Keratinocyte (primary cell): ENCODE measurements at regions not wholly inside any gene's neighbourhood (a gene's known extent, or its start where the extent isn't known, plus 50 kb on each side); places are given as distances from the start of the nearest gene placed in this dataset.

ENCODE experiments used
- DNase-seq: peaks from one replicate; pipeline ENCODE4 v3.0.0-alpha.2; 2011; ENCODE audit warnings: low read depth, missing footprints, low spot score
- FAIRE-seq: peaks from 2 replicates; lab custom pipeline; 2011; peaks lifted over from hg19 to GRCh38; lab: Jason Lieb, UNC
- H2AFZ ChIP-seq: 2 replicates; pipeline ENCODE4 v1.6.0; 2012; ENCODE audit warnings: low read length, control low read depth, inconsistent platforms; ENCODE audit not compliant: control insufficient read depth
- H3K27ac ChIP-seq: 2 replicates; pipeline ENCODE4 v1.5.1; 2011; ENCODE audit warnings: low read length; ENCODE audit not compliant: control insufficient read depth, insufficient read depth
- H3K27me3 ChIP-seq: 3 replicates; pipeline ENCODE4 v1.6.0; 2011; ENCODE audit warnings: low read length; ENCODE audit not compliant: control insufficient read depth, insufficient read depth; ENCODE audit errors: extremely low read depth
- H3K36me3 ChIP-seq, 2 experiments: 2 replicates in 1 of 2; 3 replicates in 1 of 2; pipeline ENCODE4 v1.5.1; 2011; ENCODE audit warnings: low read length in 2 of 2, mild to moderate bottlenecking in 1 of 2; ENCODE audit not compliant: control insufficient read depth in 2 of 2, insufficient read depth in 2 of 2; ENCODE audit errors: extremely low read depth in 1 of 2
- H3K4me1 ChIP-seq: 3 replicates; pipeline ENCODE4 v1.5.1; 2011; ENCODE audit warnings: low read length; ENCODE audit not compliant: control insufficient read depth, insufficient read depth; ENCODE audit errors: extremely low read depth
- H3K4me2 ChIP-seq: 3 replicates; pipeline ENCODE4 v1.6.0; 2011; ENCODE audit warnings: low read depth, low read length; ENCODE audit not compliant: control insufficient read depth, insufficient read depth; ENCODE audit errors: extremely low read depth
- H3K4me3 ChIP-seq, 3 experiments: fragments of 200-600 bp in 1 of 3; sonication (generic) in 1 of 3; 2 replicates in 2 of 3; 3 replicates in 1 of 3; pipeline ENCODE4 v1.5.1; 2011 to 2016; ENCODE audit warnings: low read length in 3 of 3, mild to moderate bottlenecking in 3 of 3, control low read depth in 2 of 3, inconsistent platforms in 1 of 3, low read depth in 1 of 3, mixed read lengths in 1 of 3, mixed run types in 1 of 3, moderate library complexity in 1 of 3; ENCODE audit not compliant: control insufficient read depth in 2 of 3, insufficient read depth in 2 of 3; ENCODE audit errors: extremely low read depth in 1 of 3
- H3K79me2 ChIP-seq: 2 replicates; pipeline ENCODE4 v1.6.0; 2012; ENCODE audit warnings: low read length; ENCODE audit not compliant: control insufficient read depth, insufficient read depth
- H3K9ac ChIP-seq: 3 replicates; pipeline ENCODE4 v1.6.0; 2011; ENCODE audit warnings: low read length; ENCODE audit not compliant: control insufficient read depth, insufficient read depth; ENCODE audit errors: extremely low read depth
- H3K9me1 ChIP-seq: 3 replicates; pipeline ENCODE4 v1.6.0; 2011; ENCODE audit warnings: low read length; ENCODE audit not compliant: control insufficient read depth, insufficient read depth; ENCODE audit errors: extremely low read depth
- H3K9me3 ChIP-seq: 2 replicates; pipeline ENCODE4 v1.5.1; 2012; ENCODE audit warnings: low read depth, low read length; ENCODE audit not compliant: control insufficient read depth
- H4K20me1 ChIP-seq: 3 replicates; pipeline ENCODE4 v1.6.0; 2011; ENCODE audit warnings: low read length; ENCODE audit not compliant: control insufficient read depth, insufficient read depth; ENCODE audit errors: extremely low read depth
- EZH2 ChIP-seq: IDR thresholded peaks from one replicate; pipeline ENCODE4 v1.6.1; 2012; ENCODE audit warnings: inconsistent platforms, mild to moderate bottlenecking, low read length, moderate library complexity
- dilution Hi-C: fragments of 300-500 bp; cut with MboI; formaldehyde crosslinking; loops from one replicate; pipeline ENCODE4 v1.7.0; 2020; ENCODE audit warnings: low sequenced_read_pairs; ENCODE audit not compliant: extremely low pct_ligation_motif_present
- TF ChIP-seq, protein P1 (sequence below), 3 experiments: IDR thresholded peaks in 1 of 3; conservative IDR thresholded peaks in 1 of 3; optimal IDR thresholded peaks in 1 of 3; 2 replicates in 2 of 3; 3 replicates in 1 of 3; pipeline versions ENCODE3 to v1.5.1; 2011; ENCODE audit warnings: low read length in 3 of 3, mild to moderate bottlenecking in 3 of 3, moderate library complexity in 2 of 3, control low read depth in 1 of 3, inconsistent platforms in 1 of 3; ENCODE audit not compliant: insufficient read depth in 2 of 3; ENCODE audit errors: extremely low read depth in 1 of 3

DNA sequence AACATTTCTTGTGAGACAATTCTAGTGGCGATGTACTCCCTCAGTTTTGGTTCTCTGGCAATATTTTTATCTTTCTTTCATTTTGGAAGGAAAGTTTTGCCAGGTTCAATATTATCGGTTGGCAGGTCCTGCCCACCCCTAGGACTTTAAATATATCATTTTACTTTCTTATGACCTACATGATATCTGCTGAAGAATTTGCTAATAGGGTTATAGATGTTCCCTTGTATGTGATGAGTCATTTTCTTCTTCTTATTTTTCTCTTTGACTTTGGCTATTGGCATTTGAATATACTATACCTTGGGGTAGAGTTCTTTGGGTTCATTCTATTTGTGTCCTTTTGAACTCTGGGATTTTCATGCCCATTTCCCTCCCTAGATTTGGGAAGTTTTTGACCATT lies 89.7 kb downstream of the GMNC start:
- no peak overlapping the region for H3K9ac ChIP-seq
- TF ChIP-seq, protein P1, sequence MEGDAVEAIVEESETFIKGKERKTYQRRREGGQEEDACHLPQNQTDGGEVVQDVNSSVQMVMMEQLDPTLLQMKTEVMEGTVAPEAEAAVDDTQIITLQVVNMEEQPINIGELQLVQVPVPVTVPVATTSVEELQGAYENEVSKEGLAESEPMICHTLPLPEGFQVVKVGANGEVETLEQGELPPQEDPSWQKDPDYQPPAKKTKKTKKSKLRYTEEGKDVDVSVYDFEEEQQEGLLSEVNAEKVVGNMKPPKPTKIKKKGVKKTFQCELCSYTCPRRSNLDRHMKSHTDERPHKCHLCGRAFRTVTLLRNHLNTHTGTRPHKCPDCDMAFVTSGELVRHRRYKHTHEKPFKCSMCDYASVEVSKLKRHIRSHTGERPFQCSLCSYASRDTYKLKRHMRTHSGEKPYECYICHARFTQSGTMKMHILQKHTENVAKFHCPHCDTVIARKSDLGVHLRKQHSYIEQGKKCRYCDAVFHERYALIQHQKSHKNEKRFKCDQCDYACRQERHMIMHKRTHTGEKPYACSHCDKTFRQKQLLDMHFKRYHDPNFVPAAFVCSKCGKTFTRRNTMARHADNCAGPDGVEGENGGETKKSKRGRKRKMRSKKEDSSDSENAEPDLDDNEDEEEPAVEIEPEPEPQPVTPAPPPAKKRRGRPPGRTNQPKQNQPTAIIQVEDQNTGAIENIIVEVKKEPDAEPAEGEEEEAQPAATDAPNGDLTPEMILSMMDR (optimal IDR thresholded peaks at IDR 0.05 in 1 of 3, IDR thresholded peaks at IDR 0.05 in 1 of 3, conservative IDR thresholded peaks at IDR 0.05 in 1 of 3; ENCODE audit: extremely low read depth in 1 of 3, insufficient read depth in 2 of 3, low read length in 3 of 3) = no peak
- no peak for TF ChIP-seq EZH2
- no peak overlapping the region for H3K4me3 ChIP-seq
- H3K27ac ChIP-seq = no peak overlapping the region
- no peak overlapping the region for H2AFZ ChIP-seq
- H3K4me1 ChIP-seq = no peaks in the 10 kb centered on the region
- FAIRE-seq = no peak
- no peaks in the 10 kb centered on the region for H3K79me2 ChIP-seq
- H4K20me1 ChIP-seq = no peaks in the 10 kb centered on the region
- no peak for DNase-seq
- H3K9me1 ChIP-seq = no peaks in the 10 kb centered on the region
- no peaks in the 10 kb centered on the region for H3K36me3 ChIP-seq
- no peaks in the 10 kb centered on the region for H3K27me3 ChIP-seq
- dilution Hi-C loops = no loop called here
- no peaks in the 10 kb centered on the region for H3K9me3 ChIP-seq
- no peak overlapping the region for H3K4me2 ChIP-seq

DNA sequence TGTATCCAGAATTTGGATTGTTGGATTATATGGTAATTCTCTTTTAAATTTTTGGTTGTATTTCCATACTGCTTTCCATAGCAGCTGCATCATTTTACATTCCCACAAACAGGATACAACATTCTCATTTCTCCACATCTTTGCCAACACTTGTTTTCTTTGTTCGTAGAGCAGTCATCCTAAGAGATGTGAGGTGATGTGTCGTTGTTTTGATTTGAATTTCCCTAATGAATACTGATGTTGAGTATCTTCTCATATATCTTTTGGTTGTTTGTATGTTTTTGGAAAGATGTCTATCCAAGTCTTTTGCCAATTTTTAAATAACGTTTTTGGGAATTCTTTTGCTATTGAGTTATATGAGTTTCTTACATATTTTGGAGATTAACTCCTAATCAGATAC lies 93.6 kb downstream of the GMNC start:
- H4K20me1 ChIP-seq = no peaks in the 10 kb centered on the region
- no peak overlapping the region for H3K4me3 ChIP-seq
- H3K4me1 ChIP-seq = no peaks in the 10 kb centered on the region
- FAIRE-seq (no peak), DNase-seq (no peak)
- no peak overlapping the region for H3K9ac ChIP-seq
- TF ChIP-seq, protein P1 (optimal IDR thresholded peaks at IDR 0.05 in 1 of 3, IDR thresholded peaks at IDR 0.05 in 1 of 3, conservative IDR thresholded peaks at IDR 0.05 in 1 of 3; ENCODE audit: extremely low read depth in 1 of 3, insufficient read depth in 2 of 3, low read length in 3 of 3) = no peak
- no peak for TF ChIP-seq EZH2
- H2AFZ ChIP-seq = no peak overlapping the region
- H3K9me1 ChIP-seq = no peaks in the 10 kb centered on the region
- H3K9me3 ChIP-seq = no peaks in the 10 kb centered on the region
- H3K79me2 ChIP-seq = no peaks in the 10 kb centered on the region
- no peaks in the 10 kb centered on the region for H3K27me3 ChIP-seq
- dilution Hi-C loops = no loop called here
- no peak overlapping the region for H3K27ac ChIP-seq
- H3K36me3 ChIP-seq = no peaks in the 10 kb centered on the region
- no peak overlapping the region for H3K4me2 ChIP-seq
